IPS-15b (cell line): ENCODE measurements at regions not wholly inside any gene's neighbourhood (a gene's known extent, or its start where the extent isn't known, plus 50 kb on each side); places are given as distances from the start of the nearest gene placed in this dataset.
"Not testable (repeated sequence)": the region's sequence is repeated elsewhere in the genome, so short reads cannot be mapped to it uniquely, and the experiment has no call there.

Source experiments
- H3K27me3 ChIP-seq: one replicate; pipeline ENCODE4 v1.6.1; 2013; ENCODE audit warnings: low read length; ENCODE audit not compliant: control insufficient read depth, insufficient read depth
- H3K36me3 ChIP-seq: one replicate; pipeline ENCODE4 v1.6.1; 2013; ENCODE audit warnings: low read length; ENCODE audit not compliant: control insufficient read depth, insufficient read depth
- H3K4me1 ChIP-seq: one replicate; pipeline ENCODE4 v1.6.1; 2013; ENCODE audit warnings: mild to moderate bottlenecking, low read length; ENCODE audit not compliant: control insufficient read depth, insufficient read depth
- H3K4me3 ChIP-seq: one replicate; pipeline ENCODE4 v1.5.1; 2013; ENCODE audit warnings: low read depth, low read length
- H3K9ac ChIP-seq: one replicate; pipeline ENCODE4 v1.6.1; 2013; ENCODE audit warnings: low read depth, mild to moderate bottlenecking, low read length
- H3K9me3 ChIP-seq: one replicate; pipeline ENCODE4 v1.6.1; 2013; ENCODE audit warnings: mild to moderate bottlenecking, low read length; ENCODE audit not compliant: control insufficient read depth, insufficient read depth

GRCh38 chr1:117709249-117709691, 103.4 kb downstream of the TENT5C start:
- peaks cover 6% of the 10 kb centered on the region for H3K27me3 ChIP-seq
- no peak overlapping the region for H3K9ac ChIP-seq
- no peaks in the 10 kb centered on the region for H3K9me3 ChIP-seq
- no peaks in the 10 kb centered on the region for H3K36me3 ChIP-seq
- no peak overlapping the region for H3K4me3 ChIP-seq
- peaks cover 16% of the 10 kb centered on the region for H3K4me1 ChIP-seq

DNA sequence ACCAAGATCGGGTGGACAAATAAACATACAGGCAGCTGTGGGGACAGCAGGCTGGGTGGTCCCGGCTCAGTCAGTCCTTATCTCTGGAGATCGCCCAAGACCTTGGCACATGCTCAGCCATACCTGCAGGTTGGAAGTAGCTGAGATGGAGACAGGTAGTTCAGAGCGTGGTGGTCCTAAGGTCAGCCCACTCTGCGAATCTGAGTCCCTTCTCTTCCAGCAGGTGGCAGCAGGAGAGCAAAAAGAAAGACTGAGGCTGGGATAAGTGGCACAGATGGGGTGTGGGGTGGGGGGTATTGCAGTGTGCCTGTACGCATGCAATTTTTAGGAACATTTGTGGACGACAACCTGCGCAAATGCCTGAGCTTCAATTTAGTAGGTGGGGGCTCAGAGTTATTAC, 104.9 kb downstream of the TENT5C start:
- no peak overlapping the region for H3K4me3 ChIP-seq
- H3K9me3 ChIP-seq = no peaks in the 10 kb centered on the region
- no peaks in the 10 kb centered on the region for H3K36me3 ChIP-seq
- peaks cover 6% of the 10 kb centered on the region for H3K27me3 ChIP-seq
- H3K9ac ChIP-seq = no peak overlapping the region
- H3K4me1 ChIP-seq = peaks cover 16% of the 10 kb centered on the region

DNA sequence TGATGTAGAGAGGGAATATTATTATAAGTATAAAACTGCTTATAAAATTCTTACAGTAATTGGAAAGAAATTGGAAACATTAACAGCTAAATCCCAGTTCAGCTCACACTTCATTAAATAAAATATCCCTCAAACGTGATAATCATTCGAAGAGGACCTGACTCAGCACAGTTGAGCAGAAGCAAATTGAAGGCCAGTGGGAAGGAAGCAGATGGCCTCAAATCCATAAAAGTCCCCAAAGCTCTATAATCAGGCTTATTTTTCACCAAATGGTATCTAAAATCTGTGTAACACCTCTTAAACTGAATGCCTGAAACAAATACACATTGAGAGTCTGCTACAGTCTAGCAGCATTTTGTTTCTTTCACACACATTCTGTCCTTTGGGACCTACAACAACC, 106.8 kb downstream of the TENT5C start:
- Histone ChIP-seq H3K36me3 (no peaks in the 10 kb centered on the region), H3K4me3 (no peak overlapping the region), H3K9me3 (no peaks in the 10 kb centered on the region), H3K27me3 (peaks cover 5% of the 10 kb centered on the region), H3K4me1 (peaks cover 14% of the 10 kb centered on the region), H3K9ac (no peak overlapping the region)

- no peak overlapping the region for H3K9ac ChIP-seq
- H3K4me1 ChIP-seq = no peaks in the 10 kb centered on the region
- peaks cover 3% of the 10 kb centered on the region for H3K27me3 ChIP-seq
- H3K4me3 ChIP-seq = no peak overlapping the region
- H3K36me3 ChIP-seq = no peaks in the 10 kb centered on the region
- no peaks in the 10 kb centered on the region for H3K9me3 ChIP-seq
Measured at GRCh38 chr1:117714546-117714945, 108.7 kb downstream of the TENT5C start.

DNA sequence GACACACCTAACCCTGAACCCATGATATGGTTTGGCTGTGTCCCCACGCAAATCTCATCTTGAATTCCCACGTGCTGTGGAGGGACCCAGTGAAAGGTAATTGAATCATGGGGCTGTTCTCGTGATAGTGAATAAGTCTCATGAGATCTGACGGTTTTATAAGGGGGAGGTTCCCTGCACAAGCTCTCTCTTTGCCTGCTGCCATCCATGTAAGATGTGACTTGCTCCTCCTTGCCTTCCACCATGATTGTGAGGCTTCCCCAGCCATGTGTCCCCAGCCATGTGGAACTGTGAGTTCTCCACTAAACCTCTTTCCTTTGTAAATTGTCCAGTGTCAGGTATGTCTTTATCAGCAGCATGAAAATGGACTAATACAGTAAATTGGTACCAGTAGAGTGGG, 110.2 kb downstream of the TENT5C start:
- H3K36me3 ChIP-seq = not testable (repeated sequence)

DNA sequence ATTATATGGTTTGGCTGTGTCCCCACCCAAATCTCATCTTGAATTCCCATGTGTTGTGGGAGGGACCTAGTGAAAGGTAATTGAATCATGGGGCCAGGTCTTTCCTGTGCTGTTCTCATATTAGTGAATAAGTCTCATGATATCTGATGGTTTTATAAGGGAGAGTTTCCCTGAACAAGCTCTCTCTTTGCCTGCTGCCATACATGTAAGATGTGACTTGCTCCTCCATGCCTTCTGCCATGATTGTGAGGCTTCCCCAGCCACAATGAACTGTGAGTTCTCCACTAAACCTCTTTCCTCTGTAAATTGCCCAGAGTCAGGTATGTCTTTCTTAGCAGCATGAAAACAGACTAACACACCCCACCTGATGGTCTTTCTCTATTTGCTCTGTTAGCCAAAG, 112.1 kb downstream of the TENT5C start:
- not testable (repeated sequence) for H3K4me3 ChIP-seq, H3K9me3 ChIP-seq, H3K36me3 ChIP-seq, H3K27me3 ChIP-seq, H3K9ac ChIP-seq, H3K4me1 ChIP-seq

More for the DNA sequence above, 110.2 kb downstream of the TENT5C start:
- not testable (repeated sequence) for H3K9ac ChIP-seq, H3K27me3 ChIP-seq, H3K4me3 ChIP-seq, H3K4me1 ChIP-seq, H3K9me3 ChIP-seq

- H3K9me3 ChIP-seq, H3K27me3 ChIP-seq, H3K9ac ChIP-seq, H3K4me3 ChIP-seq, H3K4me1 ChIP-seq, H3K36me3 ChIP-seq: not testable (repeated sequence)
Measured at GRCh38 chr1:117718596-117718995, 112.7 kb downstream of the TENT5C start.

DNA sequence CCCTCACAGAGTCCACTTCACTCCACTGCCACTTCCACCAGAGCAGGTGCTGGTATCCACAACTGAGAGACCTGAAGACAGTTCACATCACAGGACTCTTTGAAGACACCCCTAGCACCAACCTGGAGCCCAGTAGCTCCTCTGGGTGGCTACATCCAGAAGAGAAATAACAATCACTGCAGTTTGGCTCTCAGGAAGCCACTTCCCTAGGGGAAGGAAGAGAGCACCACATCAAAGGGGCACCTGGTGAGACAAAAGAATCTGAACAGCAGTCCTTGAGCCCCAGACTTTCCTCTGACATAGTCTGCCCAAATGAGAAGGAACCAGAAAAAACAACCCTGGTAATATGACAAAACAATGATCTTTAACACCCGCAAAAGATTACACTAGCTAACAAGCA, 113.2 kb downstream of the TENT5C start:
- no peak overlapping the region for H3K9ac ChIP-seq
- H3K27me3 ChIP-seq = no peaks in the 10 kb centered on the region
- no peaks in the 10 kb centered on the region for H3K4me1 ChIP-seq
- no peak overlapping the region for H3K4me3 ChIP-seq
- no peaks in the 10 kb centered on the region for H3K9me3 ChIP-seq
- H3K36me3 ChIP-seq = no peaks in the 10 kb centered on the region

- Histone ChIP-seq H3K9ac (no peak overlapping the region), H3K9me3 (no peaks in the 10 kb centered on the region), H3K4me1 (no peaks in the 10 kb centered on the region), H3K27me3 (no peaks in the 10 kb centered on the region), H3K36me3 (no peaks in the 10 kb centered on the region), H3K4me3 (no peak overlapping the region)
Measured at GRCh38 chr1:117732065-117732797, 126.4 kb downstream of the TENT5C start.

DNA sequence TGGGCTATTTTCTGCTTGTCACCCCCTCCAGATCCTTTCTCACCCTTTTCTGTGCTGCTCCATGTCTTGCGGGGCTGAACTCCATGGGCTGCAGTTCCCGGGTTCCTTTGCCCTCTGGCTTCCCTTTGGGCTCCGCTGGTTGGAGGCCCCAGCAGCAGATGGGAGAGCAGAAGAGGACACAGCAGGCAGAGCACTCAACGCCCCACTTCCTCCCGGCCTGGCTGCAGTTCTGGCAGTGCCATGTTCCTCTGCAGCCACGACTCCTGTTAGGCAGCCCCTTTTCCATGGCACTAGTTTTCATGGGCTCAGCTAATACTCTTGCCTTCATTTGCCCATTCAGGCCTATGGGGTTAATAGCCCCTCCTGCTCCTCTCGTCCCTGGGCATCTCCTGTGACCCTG, 127.1 kb downstream of the TENT5C start:
- H3K9me3 ChIP-seq = no peaks in the 10 kb centered on the region
- H3K4me1 ChIP-seq = no peaks in the 10 kb centered on the region
- H3K4me3 ChIP-seq = no peak overlapping the region
- H3K9ac ChIP-seq = no peak overlapping the region
- H3K36me3 ChIP-seq = no peaks in the 10 kb centered on the region
- H3K27me3 ChIP-seq = no peaks in the 10 kb centered on the region

DNA sequence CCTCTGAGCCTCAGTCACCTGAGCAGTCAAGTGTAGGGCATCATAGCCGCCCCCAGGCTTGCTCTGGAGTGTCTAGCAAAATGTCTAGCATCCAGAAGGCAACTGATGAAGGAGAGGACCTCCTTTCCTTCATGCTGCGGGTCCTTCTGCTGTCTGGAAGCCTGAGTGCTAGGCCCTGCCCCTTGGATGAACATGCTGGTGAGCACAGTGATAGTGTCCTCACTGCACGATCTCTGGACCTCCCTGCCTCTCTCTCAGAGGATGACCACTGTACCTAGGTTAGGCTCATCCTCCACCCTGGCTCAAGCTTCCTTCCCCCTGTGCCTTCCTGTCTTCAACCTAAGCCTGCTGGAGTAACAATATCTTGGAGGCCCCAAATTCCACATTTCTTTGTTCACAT, 128.6 kb downstream of the TENT5C start:
- no peak overlapping the region for H3K9ac ChIP-seq
- no peaks in the 10 kb centered on the region for H3K36me3 ChIP-seq
- no peak overlapping the region for H3K4me3 ChIP-seq
- no peaks in the 10 kb centered on the region for H3K27me3 ChIP-seq
- H3K9me3 ChIP-seq = no peaks in the 10 kb centered on the region
- H3K4me1 ChIP-seq = no peaks in the 10 kb centered on the region

DNA sequence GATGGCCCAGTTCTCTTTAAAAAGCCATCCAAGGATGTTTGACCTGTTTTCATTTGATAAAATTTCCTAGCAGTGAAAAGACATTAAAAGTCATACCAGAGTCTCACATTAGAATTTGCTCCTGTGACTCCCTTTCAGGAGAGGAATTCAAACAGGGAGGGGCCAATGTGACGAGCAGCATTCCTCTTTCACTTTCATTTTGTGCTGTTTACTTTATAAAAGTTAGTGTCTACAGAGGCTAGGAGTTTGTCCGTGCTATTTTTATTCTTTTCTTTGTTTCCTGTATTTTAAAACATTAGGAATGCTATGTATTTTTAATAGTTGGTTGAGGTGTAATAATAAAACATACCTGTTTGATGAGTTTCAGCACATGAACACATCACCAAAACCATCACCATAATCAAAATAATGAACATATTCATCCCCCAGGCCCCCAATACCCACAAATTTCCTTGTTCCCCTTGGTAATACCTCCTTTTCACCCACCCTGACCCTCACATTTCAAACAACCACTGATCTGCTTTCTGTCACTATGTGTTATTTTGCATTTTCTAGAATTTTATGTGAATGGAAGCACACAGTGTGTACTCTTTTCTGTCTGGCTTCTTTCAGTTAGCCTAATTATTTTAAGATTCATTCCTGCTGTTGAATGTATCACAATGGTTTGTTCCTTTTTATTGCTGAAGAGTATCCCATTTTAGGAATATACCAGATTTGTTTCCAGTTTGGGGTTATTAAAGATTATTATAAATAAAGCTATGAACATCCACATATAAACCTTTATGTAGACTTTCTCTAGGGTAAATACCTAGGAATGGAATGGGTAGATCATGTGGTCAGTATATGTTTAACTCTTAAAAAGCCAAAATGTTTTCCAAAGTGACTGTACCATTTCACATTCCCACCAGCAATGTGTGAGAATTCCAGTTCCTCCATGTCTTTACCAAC, 129.5 kb downstream of the TENT5C start:
- Histone ChIP-seq H3K4me3 (no peak overlapping the region), H3K9me3 (no peaks in the 10 kb centered on the region), H3K27me3 (no peaks in the 10 kb centered on the region), H3K9ac (no peak overlapping the region), H3K36me3 (no peaks in the 10 kb centered on the region), H3K4me1 (no peaks in the 10 kb centered on the region)
